ENCODE measurements at regions not wholly inside any gene's neighbourhood (a gene's known extent, or its start where the extent isn't known, plus 50 kb on each side); places are given as distances from the start of the nearest gene placed in this dataset.

- WGBS, result 89% methylated on average over 17 of the region's 17 CpGs
- Histone ChIP-seq H3K4me3 (ENCODE audit: low read depth in 1 of 3, low read length in 3 of 3) (no peak overlapping the region), H3K27ac (ENCODE audit: low read depth in 1 of 2, low read length in 2 of 2) (no peak overlapping the region), H3K4me1 (ENCODE audit: control insufficient read depth in 4 of 4, insufficient read depth in 4 of 4, low read length in 3 of 4) (no peaks in the 10 kb centered on the region), H3K27me3 (ENCODE audit: control insufficient read depth in 4 of 4, insufficient read depth in 4 of 4, low read length in 3 of 4) (no peaks in the 10 kb centered on the region), H3K9ac (ENCODE audit: low read depth in 1 of 2, low read length in 2 of 2) (no peak overlapping the region), H3K9me3 (ENCODE audit: control insufficient read depth in 4 of 4, low read length in 3 of 4) (no peaks in the 10 kb centered on the region), H3K36me3 (ENCODE audit: control insufficient read depth in 4 of 4, insufficient read depth in 3 of 4, low read depth in 1 of 4, low read length in 3 of 4) (no peaks in the 10 kb centered on the region)
- DNase-seq (ENCODE audit: low spot score), result no peak
- no peak for TF ChIP-seq CTCF (IDR thresholded peaks at IDR 0.05; ENCODE audit: low read depth, low read length, missing input control)
- TF ChIP-seq GABPA (IDR thresholded peaks at IDR 0.05 in 1 of 2, conservative IDR thresholded peaks at IDR 0.05 in 1 of 2), result no peak
- no peak for TF ChIP-seq YY1 (IDR thresholded peaks at IDR 0.05)
- no peak for TF ChIP-seq ZBTB33 (IDR thresholded peaks at IDR 0.05)
- TF ChIP-seq HNF4A (conservative IDR thresholded peaks at IDR 0.05), result no peak
- no peak for TF ChIP-seq NR2F2 (IDR thresholded peaks at IDR 0.05)
- TF ChIP-seq EGR1 (IDR thresholded peaks at IDR 0.05; ENCODE audit: low read depth in 2 of 2), result no peak
- no peak for TF ChIP-seq FOXA1 (IDR thresholded peaks at IDR 0.05)
- no peak for TF ChIP-seq MAX (IDR thresholded peaks at IDR 0.05)
- TF ChIP-seq FOXA2 (IDR thresholded peaks at IDR 0.05), result no peak
- no peak for TF ChIP-seq JUND (IDR thresholded peaks at IDR 0.05)
Measured at GRCh38 chr19:30083125-30083681, 141.2 kb downstream of the URI1 start.

GRCh38 chr19:30083701-30084156, 141.7 kb downstream of the URI1 start:
- no peaks in the 10 kb centered on the region for H3K36me3 ChIP-seq (ENCODE audit: control insufficient read depth in 4 of 4, insufficient read depth in 3 of 4, low read depth in 1 of 4, low read length in 3 of 4)
- no peak for DNase-seq (ENCODE audit: low spot score)
- 74% methylated on average over 12 of the region's 12 CpGs for WGBS
- no peaks in the 10 kb centered on the region for H3K9me3 ChIP-seq (ENCODE audit: control insufficient read depth in 4 of 4, low read length in 3 of 4)
- H3K27ac ChIP-seq (ENCODE audit: low read depth in 1 of 2, low read length in 2 of 2), result no peak overlapping the region
- no peaks in the 10 kb centered on the region for H3K27me3 ChIP-seq (ENCODE audit: control insufficient read depth in 4 of 4, insufficient read depth in 4 of 4, low read length in 3 of 4)
- H3K4me1 ChIP-seq (ENCODE audit: control insufficient read depth in 4 of 4, insufficient read depth in 4 of 4, low read length in 3 of 4), result no peaks in the 10 kb centered on the region
- TF ChIP-seq FOXA1 (IDR thresholded peaks at IDR 0.05) (no peak), NR2F2 (IDR thresholded peaks at IDR 0.05) (no peak), MAX (IDR thresholded peaks at IDR 0.05) (no peak), YY1 (IDR thresholded peaks at IDR 0.05) (no peak), GABPA (IDR thresholded peaks at IDR 0.05 in 1 of 2, conservative IDR thresholded peaks at IDR 0.05 in 1 of 2) (no peak), TAF1 (conservative IDR thresholded peaks at IDR 0.05) (no peak), ZBTB33 (IDR thresholded peaks at IDR 0.05) (no peak), RXRA (IDR thresholded peaks at IDR 0.05) (no peak), ATF3 (IDR thresholded peaks at IDR 0.05) (no peak), EGR1 (IDR thresholded peaks at IDR 0.05; ENCODE audit: low read depth in 2 of 2) (no peak), HNF4G (IDR thresholded peaks at IDR 0.05) (no peak), REST (IDR thresholded peaks at IDR 0.05) (no peak), CTCF (IDR thresholded peaks at IDR 0.05; ENCODE audit: low read depth, low read length, missing input control) (no peak), SP1 (IDR thresholded peaks at IDR 0.05) (no peak), JUND (IDR thresholded peaks at IDR 0.05) (no peak), RAD21 (IDR thresholded peaks at IDR 0.05) (no peak), HNF4A (conservative IDR thresholded peaks at IDR 0.05) (no peak)
- no peak overlapping the region for H3K9ac ChIP-seq (ENCODE audit: low read depth in 1 of 2, low read length in 2 of 2)
- H3K4me3 ChIP-seq (ENCODE audit: low read depth in 1 of 3, low read length in 3 of 3), result no peak overlapping the region

Data from liver (tissue), 8 donors.